ENCODE measurements at regions not wholly inside any gene's neighbourhood (a gene's known extent, or its start where the extent isn't known, plus 50 kb on each side); places are given as distances from the start of the nearest gene placed in this dataset.
"Not testable (repeated sequence)": the region's sequence is repeated elsewhere in the genome, so short reads cannot be mapped to it uniquely, and the experiment has no call there.

DNA sequence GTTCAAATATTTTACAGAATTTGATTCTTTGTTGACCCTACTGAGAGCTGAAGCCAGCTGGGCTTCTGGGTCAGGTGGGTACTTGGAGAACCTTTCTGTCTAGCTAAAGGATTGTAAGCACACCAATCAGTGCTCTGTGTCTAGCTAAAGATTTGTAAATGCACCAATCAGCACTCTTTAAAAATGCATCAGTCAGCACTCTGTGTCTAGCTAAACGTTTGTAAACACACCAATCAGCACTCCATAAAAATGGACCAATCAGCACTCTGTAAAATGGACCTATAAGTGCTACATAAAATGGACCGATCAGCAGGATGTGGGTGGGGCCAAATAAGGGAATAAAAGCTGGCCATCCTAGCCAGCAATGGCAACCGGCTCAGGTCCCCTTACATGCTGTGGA, 76.4 kb upstream of the TMSB4Y start:
- CTCF ChIA-PET (ENCODE audit: partially characterized antibody), result interaction anchor here (0.6 kb wide), 1 partner anchor 76 kb away, joined by 3 read pairs; no protein-coding TSS in a partner anchor
- H4K20me1 ChIP-seq (replicated peaks in 1 of 2; ENCODE audit: control insufficient read depth in 1 of 2, insufficient read depth in 2 of 2, low read length in 2 of 2); H2BK5ac ChIP-seq (ENCODE audit: low read depth, low read length); H2AK5ac ChIP-seq (ENCODE audit: low read depth, low read length); H3K79me1 ChIP-seq (ENCODE audit: low read depth, low read length); H4K5ac ChIP-seq (ENCODE audit: insufficient read length, low read depth, low read length); H3K18ac ChIP-seq (ENCODE audit: extremely low read depth, low read length); H3K23ac ChIP-seq (ENCODE audit: insufficient read length); H3K4me1 ChIP-seq (replicated peaks in 1 of 4; ENCODE audit: control insufficient read depth in 3 of 4, insufficient read depth in 4 of 4, low read length in 3 of 4); H3K23me2 ChIP-seq (ENCODE audit: low read depth, low read length); H4K8ac ChIP-seq (ENCODE audit: extremely low read depth, insufficient read depth, low read length); H3K27me3 ChIP-seq (replicated peaks in 1 of 4; ENCODE audit: control insufficient read depth in 3 of 4, extremely low read depth in 1 of 4, insufficient read depth in 3 of 4, low read length in 3 of 4); DNase-seq (ENCODE audit: low read depth in 1 of 2, low spot score in 2 of 2); H3K14ac ChIP-seq (ENCODE audit: insufficient read length); H3K9ac ChIP-seq (replicated peaks in 1 of 4; ENCODE audit: extremely low read depth in 1 of 4, low read depth in 3 of 4, low read length in 3 of 4); H3K27ac ChIP-seq (ENCODE audit: low read depth, low read length); H2BK120ac ChIP-seq (replicated peaks; ENCODE audit: low read depth, low read length); H3K4me2 ChIP-seq (ENCODE audit: insufficient read depth in 1 of 2, low read depth in 2 of 2, low read length in 2 of 2); H3K4ac ChIP-seq (replicated peaks; ENCODE audit: insufficient read length, low read depth, low read length); H2BK12ac ChIP-seq (ENCODE audit: low read depth, low read length); H3K56ac ChIP-seq (replicated peaks; ENCODE audit: insufficient read length, low read depth, low read length); H3K79me2 ChIP-seq (ENCODE audit: control insufficient read depth in 1 of 2, insufficient read depth in 2 of 2, low read length in 2 of 2); H4K91ac ChIP-seq (replicated peaks; ENCODE audit: insufficient read length, low read length); H3K36me3 ChIP-seq (ENCODE audit: control insufficient read depth in 2 of 4, insufficient read depth in 4 of 4, low read length in 3 of 4); H2BK15ac ChIP-seq (ENCODE audit: low read length); H3K9me3 ChIP-seq (ENCODE audit: insufficient read depth in 2 of 2, low read depth in 1 of 2, low read length in 1 of 2); H2AFZ ChIP-seq (ENCODE audit: low read length); H3K4me3 ChIP-seq (ENCODE audit: extremely low read depth in 1 of 4, insufficient read depth in 2 of 4, low read depth in 3 of 4, low read length in 4 of 4); POLR2A ChIA-PET (ENCODE audit: partially characterized antibody); FAIRE-seq; H2BK20ac ChIP-seq (ENCODE audit: low read length): not testable (repeated sequence)
- 86% methylated on average over 3 of the region's 3 CpGs; no CpG with 5 or more reads in 1 of the 2 experiments for WGBS, 2 experiments (ENCODE audit: extremely low coverage in 1 of 2, insufficient coverage in 1 of 2, insufficient read length in 1 of 2, insufficient replicate concordance in 2 of 2, low coverage in 1 of 2, low lambda C conversion rate in 2 of 2, missing lambda C conversion rate in 1 of 2)
